ENCODE measurements at regions not wholly inside any gene's neighbourhood (a gene's known extent, or its start where the extent isn't known, plus 50 kb on each side); places are given as distances from the start of the nearest gene placed in this dataset.
A peak's percentile ranks its signal among the peaks of the same experiment; 100 is the strongest.

GRCh38 chr3:35966629-35967464 lies 327.5 kb downstream of the ARPP21 start:
- Histone ChIP-seq H3K27ac (no peak overlapping the region), H3K4me3 (no peak overlapping the region), H3K9me3 (no peaks in the 10 kb centered on the region), H3K27me3 (no peaks in the 10 kb centered on the region), H3K36me3 (no peaks in the 10 kb centered on the region), H3K4me1 (no peaks in the 10 kb centered on the region)
- intact Hi-C loops (cut with DNase I; ENCODE audit: low total_unique reads), result no loop called here
- TF ChIP-seq POLR2AphosphoS5 (IDR thresholded peaks at IDR 0.05) (no peak), CTCF (IDR thresholded peaks at IDR 0.05) (no peak), POLR2A (IDR thresholded peaks at IDR 0.05) (no peak)
- DNase-seq (ENCODE audit: low spot score in 2 of 2), result no peak

GRCh38 chr3:35968043-35968622 lies 328.8 kb downstream of the ARPP21 start:
- Histone ChIP-seq H3K27me3 (no peaks in the 10 kb centered on the region), H3K27ac (no peak overlapping the region), H3K4me1 (no peaks in the 10 kb centered on the region), H3K9me3 (no peaks in the 10 kb centered on the region), H3K36me3 (no peaks in the 10 kb centered on the region), H3K4me3 (no peak overlapping the region)
- TF ChIP-seq POLR2AphosphoS5 (IDR thresholded peaks at IDR 0.05) (no peak), POLR2A (IDR thresholded peaks at IDR 0.05) (no peak), CTCF (IDR thresholded peaks at IDR 0.05) (no peak)
- DNase-seq (ENCODE audit: low spot score in 2 of 2), result no peak
- intact Hi-C loops (cut with DNase I; ENCODE audit: low total_unique reads), result no loop called here

GRCh38 chr3:35969406-35969805 lies 330.1 kb downstream of the ARPP21 start:
- intact Hi-C loops (cut with DNase I; ENCODE audit: low total_unique reads), result no loop called here
- Histone ChIP-seq H3K9me3 (no peaks in the 10 kb centered on the region), H3K27ac (no peak overlapping the region), H3K4me3 (peak overlapping the region in 1 of 3 donors; percentile 1), H3K36me3 (no peaks in the 10 kb centered on the region), H3K27me3 (no peaks in the 10 kb centered on the region), H3K4me1 (no peaks in the 10 kb centered on the region)
- TF ChIP-seq POLR2A (IDR thresholded peaks at IDR 0.05) (no peak), CTCF (IDR thresholded peaks at IDR 0.05) (no peak), POLR2AphosphoS5 (IDR thresholded peaks at IDR 0.05) (no peak)
- DNase-seq (ENCODE audit: low spot score in 2 of 2), result no peak

GRCh38 chr3:35970793-35971192 lies 331.5 kb downstream of the ARPP21 start:
- Histone ChIP-seq H3K9me3 (no peaks in the 10 kb centered on the region), H3K27me3 (no peaks in the 10 kb centered on the region), H3K36me3 (no peaks in the 10 kb centered on the region), H3K27ac (no peak overlapping the region), H3K4me1 (no peaks in the 10 kb centered on the region), H3K4me3 (no peak overlapping the region)
- DNase-seq (ENCODE audit: low spot score in 2 of 2), result no peak
- no peak for TF ChIP-seq POLR2A (IDR thresholded peaks at IDR 0.05)
- TF ChIP-seq CTCF (IDR thresholded peaks at IDR 0.05), result no peak
- TF ChIP-seq POLR2AphosphoS5 (IDR thresholded peaks at IDR 0.05), result no peak
- intact Hi-C loops (cut with DNase I; ENCODE audit: low total_unique reads), result no loop called here

GRCh38 chr3:35971686-35972085 lies 332.4 kb downstream of the ARPP21 start:
- Histone ChIP-seq H3K27ac (no peak overlapping the region), H3K4me1 (no peaks in the 10 kb centered on the region), H3K27me3 (no peaks in the 10 kb centered on the region), H3K9me3 (no peaks in the 10 kb centered on the region), H3K4me3 (no peak overlapping the region), H3K36me3 (no peaks in the 10 kb centered on the region)
- intact Hi-C loops (cut with DNase I; ENCODE audit: low total_unique reads), result no loop called here
- no peak for DNase-seq (ENCODE audit: low spot score in 2 of 2)
- TF ChIP-seq POLR2AphosphoS5 (IDR thresholded peaks at IDR 0.05) (no peak), POLR2A (IDR thresholded peaks at IDR 0.05) (no peak)
